C4-2B (cell line): ENCODE measurements at regions not wholly inside any gene's neighbourhood (a gene's known extent, or its start where the extent isn't known, plus 50 kb on each side); places are given as distances from the start of the nearest gene placed in this dataset.

Source experiments
- ZFX ChIP-seq: fragments of 450-650 bp; IDR thresholded peaks from 2 replicates; pipeline ENCODE4 v1.6.1; 2017
- TF ChIP-seq, protein P1 (sequence below): fragments of 450-650 bp; conservative IDR thresholded peaks from 2 replicates; pipeline ENCODE4 v1.5.1; 2017; ENCODE audit warnings: mild to moderate bottlenecking

- TF ChIP-seq, protein P1, sequence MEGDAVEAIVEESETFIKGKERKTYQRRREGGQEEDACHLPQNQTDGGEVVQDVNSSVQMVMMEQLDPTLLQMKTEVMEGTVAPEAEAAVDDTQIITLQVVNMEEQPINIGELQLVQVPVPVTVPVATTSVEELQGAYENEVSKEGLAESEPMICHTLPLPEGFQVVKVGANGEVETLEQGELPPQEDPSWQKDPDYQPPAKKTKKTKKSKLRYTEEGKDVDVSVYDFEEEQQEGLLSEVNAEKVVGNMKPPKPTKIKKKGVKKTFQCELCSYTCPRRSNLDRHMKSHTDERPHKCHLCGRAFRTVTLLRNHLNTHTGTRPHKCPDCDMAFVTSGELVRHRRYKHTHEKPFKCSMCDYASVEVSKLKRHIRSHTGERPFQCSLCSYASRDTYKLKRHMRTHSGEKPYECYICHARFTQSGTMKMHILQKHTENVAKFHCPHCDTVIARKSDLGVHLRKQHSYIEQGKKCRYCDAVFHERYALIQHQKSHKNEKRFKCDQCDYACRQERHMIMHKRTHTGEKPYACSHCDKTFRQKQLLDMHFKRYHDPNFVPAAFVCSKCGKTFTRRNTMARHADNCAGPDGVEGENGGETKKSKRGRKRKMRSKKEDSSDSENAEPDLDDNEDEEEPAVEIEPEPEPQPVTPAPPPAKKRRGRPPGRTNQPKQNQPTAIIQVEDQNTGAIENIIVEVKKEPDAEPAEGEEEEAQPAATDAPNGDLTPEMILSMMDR = no peak
- TF ChIP-seq ZFX = no peak
Observed at GRCh38 chr6:51528556-51528955, 558.9 kb downstream of the PKHD1 start.
